Esophagus muscularis mucosa (tissue), 4 donors: ENCODE measurements at regions not wholly inside any gene's neighbourhood (a gene's known extent, or its start where the extent isn't known, plus 50 kb on each side); places are given as distances from the start of the nearest gene placed in this dataset.

Experiments used
- DNase-seq: peaks from one replicate; pipeline ENCODE4 v3.0.0-alpha.2; 2017; ENCODE audit errors: extremely low spot score
- H3K27ac ChIP-seq, 4 donors: fragments of 200-600 bp; sonication (generic); replicated peaks in 1 of 4; 1 replicate in 3 of 4; 2 replicates in 1 of 4; pipeline ENCODE4 v1.5.1; 2016 to 2019; ENCODE audit warnings: mild to moderate bottlenecking in 1 of 4
- H3K27me3 ChIP-seq, 4 donors: fragments of 200-600 bp; sonication (generic); one replicate each; pipeline versions ENCODE4 v1.5.1 to v1.6.0; 2016 to 2019
- H3K36me3 ChIP-seq, 4 donors: fragments of 200-600 bp; sonication (generic); one replicate each; pipeline ENCODE4 v1.5.1; 2016 to 2019
- H3K4me1 ChIP-seq, 4 donors: fragments of 200-600 bp; sonication (generic); one replicate each; pipeline ENCODE4 v1.5.1; 2016 to 2019
- H3K4me3 ChIP-seq, 4 donors: fragments of 200-600 bp; sonication (generic); 1 replicate in 2 of 4; 2 replicates in 2 of 4; pipeline ENCODE4 v1.5.1; 2016 to 2019; ENCODE audit warnings: mild to moderate bottlenecking in 4 of 4, moderate library complexity in 1 of 4
- H3K9me3 ChIP-seq, 4 donors: fragments of 200-600 bp; sonication (generic); 1 replicate in 3 of 4; 2 replicates in 1 of 4; pipeline ENCODE4 v1.5.1; 2016 to 2019
- CTCF ChIP-seq, 3 experiments: fragments of 200-600 bp in 2 of 3; fragments of 450-650 bp in 1 of 3; sonication (generic) in 2 of 3; IDR thresholded peaks; one replicate each; pipeline ENCODE4 v1.5.1; 2017 to 2019; ENCODE audit warnings: antibody characterized with exemption in 3 of 3, mild to moderate bottlenecking in 2 of 3, moderate library complexity in 1 of 3
- EP300 ChIP-seq: sonication (generic); formaldehyde crosslinking; IDR thresholded peaks from one replicate; pipeline ENCODE4 v1.6.1; 2017; ENCODE audit warnings: antibody characterized with exemption
- POLR2A ChIP-seq: fragments of 450-650 bp; IDR thresholded peaks from one replicate; pipeline ENCODE4 v1.6.1; 2017; ENCODE audit warnings: antibody characterized with exemption, moderate library complexity, mild to moderate bottlenecking, low read depth
- POLR2AphosphoS5 ChIP-seq, 2 donors: sonication (generic); formaldehyde crosslinking; IDR thresholded peaks; one replicate each; pipeline ENCODE4 v1.6.1; 2017; ENCODE audit warnings: antibody characterized with exemption in 2 of 2
- WGBS: methylation state at CpG from one replicate; pipeline ENCODE4 v1.1.5; 2018; 5-methylcytosine and 5-hydroxymethylcytosine counted together
- intact Hi-C: fragments of 100-400 bp; cut with DNase I; formaldehyde crosslinking; loops from one replicate; pipeline ENCODE4 v1.15.1; 2023

GRCh38 chr10:128274938-128275337, 148.7 kb upstream of the MKI67 start:
- TF ChIP-seq EP300 (no peak), POLR2AphosphoS5 (IDR thresholded peaks at IDR 0.05) (no peak), POLR2A (no peak), CTCF (IDR thresholded peaks at IDR 0.05) (no peak)
- 38% methylated on average over 10 of the region's 10 CpGs for WGBS
- H3K27me3 ChIP-seq, result peaks cover 0 to 67% (median 0%) of the 10 kb centered on the region in 4 donors
- H3K36me3 ChIP-seq, result no peaks in the 10 kb centered on the region
- H3K4me3 ChIP-seq, result no peak overlapping the region
- no peak for DNase-seq
- no peaks in the 10 kb centered on the region for H3K9me3 ChIP-seq
- no peak overlapping the region for H3K27ac ChIP-seq
- intact Hi-C loops, result no loop called here
- no peaks in the 10 kb centered on the region for H3K4me1 ChIP-seq

- no peaks in the 10 kb centered on the region for H3K36me3 ChIP-seq
- H3K27me3 ChIP-seq, result peaks cover 0 to 67% (median 0%) of the 10 kb centered on the region in 4 donors
- no peaks in the 10 kb centered on the region for H3K9me3 ChIP-seq
- H3K27ac ChIP-seq, result no peak overlapping the region
- intact Hi-C loops, result no loop called here
- TF ChIP-seq POLR2A (no peak), POLR2AphosphoS5 (IDR thresholded peaks at IDR 0.05) (no peak), CTCF (IDR thresholded peaks at IDR 0.05) (no peak), EP300 (no peak)
- no peaks in the 10 kb centered on the region for H3K4me1 ChIP-seq
- no peak for DNase-seq
- no peak overlapping the region for H3K4me3 ChIP-seq
- 73% methylated on average over 19 of the region's 19 CpGs for WGBS
These were observed 149.4 kb upstream of the MKI67 start for GRCh38 chr10:128275388-128276177.

GRCh38 chr10:128277267-128277840, 151.1 kb upstream of the MKI67 start:
- Histone ChIP-seq H3K36me3 (no peaks in the 10 kb centered on the region), H3K27me3 (peaks cover 0 to 57% (median 0%) of the 10 kb centered on the region in 4 donors), H3K4me1 (no peaks in the 10 kb centered on the region), H3K27ac (no peak overlapping the region), H3K4me3 (no peak overlapping the region), H3K9me3 (no peaks in the 10 kb centered on the region)
- intact Hi-C loops, result no loop called here
- no peak for DNase-seq
- 60% methylated on average over 8 of the region's 8 CpGs for WGBS
- TF ChIP-seq CTCF (IDR thresholded peaks at IDR 0.05) (no peak), POLR2A (no peak), EP300 (no peak), POLR2AphosphoS5 (IDR thresholded peaks at IDR 0.05) (no peak)

GRCh38 chr10:128278362-128278761, 152.1 kb upstream of the MKI67 start:
- 31% methylated on average over 7 of the region's 7 CpGs for WGBS
- Histone ChIP-seq H3K9me3 (no peaks in the 10 kb centered on the region), H3K4me1 (no peaks in the 10 kb centered on the region), H3K27ac (no peak overlapping the region), H3K36me3 (no peaks in the 10 kb centered on the region), H3K4me3 (no peak overlapping the region), H3K27me3 (peaks cover 0 to 47% (median 0%) of the 10 kb centered on the region in 4 donors)
- TF ChIP-seq CTCF (IDR thresholded peaks at IDR 0.05) (no peak), POLR2A (no peak), POLR2AphosphoS5 (IDR thresholded peaks at IDR 0.05) (no peak), EP300 (no peak)
- intact Hi-C loops, result no loop called here
- no peak for DNase-seq
